T-cell (primary cell): ENCODE measurements at regions not wholly inside any gene's neighbourhood (a gene's known extent, or its start where the extent isn't known, plus 50 kb on each side); places are given as distances from the start of the nearest gene placed in this dataset.
"Not testable (repeated sequence)": the region's sequence is repeated elsewhere in the genome, so short reads cannot be mapped to it uniquely, and the experiment has no call there.

Experiments
- ATAC-seq, 4 experiments: fragments of 200-7000 bp in 3 of 4; fragments of 150-1000 bp in 1 of 4; cut with Tn5 transposase; replicated peaks in 1 of 4; 1 replicate in 3 of 4; 2 replicates in 1 of 4; pipeline ENCODE4 v1.10.0; 2021; ENCODE audit warnings: moderate library complexity in 3 of 4, mild to moderate bottlenecking in 2 of 4, moderate number of reproducible peaks in 1 of 4
- CTCF ChIA-PET, 2 donors: fragments of 300-600 bp; sonication (Branson Sonifier 250); formaldehyde crosslinking; loops; one replicate each; lab custom pipeline; 2022; ENCODE audit warnings: antibody characterized with exemption in 2 of 2; lab: Charles Lee
- POLR2A ChIA-PET, 2 donors: fragments of 300-600 bp; sonication (Branson Sonifier 250); formaldehyde crosslinking; loops; one replicate each; lab custom pipeline; 2022; ENCODE audit warnings: antibody characterized with exemption in 2 of 2; lab: Charles Lee
- DNase-seq, 35 experiments: peaks; one replicate each; pipeline versions ENCODE4 v3.0.0 to v3.0.0-alpha.2; 2013 to 2023
- H3K27ac ChIP-seq: one replicate; pipeline ENCODE4 v1.5.1; 2013; ENCODE audit warnings: low read length
- H3K27me3 ChIP-seq, 2 experiments: replicated peaks in 1 of 2; 1 replicate in 1 of 2; 2 replicates in 1 of 2; pipeline versions ENCODE4 v1.6.1 to v1.7.0; 2013; ENCODE audit warnings: low read length in 1 of 2, mixed read lengths in 1 of 2; ENCODE audit not compliant: control insufficient read depth in 2 of 2, insufficient read depth in 2 of 2; ENCODE audit errors: extremely low read depth in 1 of 2
- H3K36me3 ChIP-seq, 2 donors: 1 replicate in 1 of 2; 2 replicates in 1 of 2; pipeline versions ENCODE4 v1.6.1 to v1.7.0; 2013; ENCODE audit warnings: low read length in 1 of 2; ENCODE audit not compliant: control insufficient read depth in 2 of 2, insufficient read depth in 1 of 2; ENCODE audit errors: extremely low read depth in 1 of 2
- H3K4me1 ChIP-seq, 2 experiments: 1 replicate in 1 of 2; 2 replicates in 1 of 2; pipeline versions ENCODE4 v1.6.1 to v1.7.0; 2013; ENCODE audit warnings: low read length in 2 of 2, mixed read lengths in 1 of 2; ENCODE audit not compliant: insufficient read depth in 2 of 2, control insufficient read depth in 1 of 2; ENCODE audit errors: extremely low read depth in 1 of 2
- H3K4me3 ChIP-seq, 2 donors: 1 replicate in 1 of 2; 2 replicates in 1 of 2; pipeline versions ENCODE4 v1.5.1 to v1.7.0; 2013; ENCODE audit warnings: mild to moderate bottlenecking in 2 of 2, low read length in 1 of 2, moderate library complexity in 1 of 2; ENCODE audit not compliant: control insufficient read depth in 1 of 2; ENCODE audit errors: extremely low read depth in 1 of 2
- H3K9me3 ChIP-seq: 2 replicates; pipeline ENCODE4 v1.7.0; 2013
- H3K27ac Mint-ChIP-seq, 2 donors: one replicate each; pipeline ENCODE4 v1.8.0; 2020 to 2021; ENCODE audit warnings: mild to moderate bottlenecking in 2 of 2, mixed read lengths in 2 of 2
- H3K27me3 Mint-ChIP-seq, 2 donors: one replicate each; pipeline ENCODE4 v1.8.0; 2021 to 2022; ENCODE audit warnings: mixed read lengths in 2 of 2
- H3K36me3 Mint-ChIP-seq: one replicate; pipeline ENCODE4 v1.8.0; 2021; ENCODE audit warnings: mixed read lengths
- H3K4me1 Mint-ChIP-seq, 3 donors: one replicate each; pipeline ENCODE4 v1.8.0; 2020 to 2022; ENCODE audit warnings: mixed read lengths in 3 of 3, mild to moderate bottlenecking in 1 of 3
- H3K4me3 Mint-ChIP-seq, 3 donors: one replicate each; pipeline ENCODE4 v1.8.0; 2020 to 2022; ENCODE audit warnings: mild to moderate bottlenecking in 3 of 3, mixed read lengths in 3 of 3, moderate library complexity in 3 of 3
- H3K9me3 Mint-ChIP-seq, 3 donors: one replicate each; pipeline ENCODE4 v1.8.0; 2020 to 2022; ENCODE audit warnings: mixed read lengths in 3 of 3
- WGBS: methylation state at CpG from one replicate; pipeline ENCODE4 v1.1.5; 2013; ENCODE audit warnings: missing lambda C conversion rate; ENCODE audit not compliant: insufficient coverage; 5-methylcytosine and 5-hydroxymethylcytosine counted together

GRCh38 chr9:82489201-82489821, 500.7 kb downstream of the SPATA31D1 start:
- no peaks in the 10 kb centered on the region for H3K36me3 ChIP-seq
- no peaks in the 10 kb centered on the region for H3K4me1 Mint-ChIP-seq
- WGBS = no CpG with 5 or more reads among the region's 5 CpGs
- H3K27ac ChIP-seq = no peak overlapping the region
- no peak overlapping the region for H3K4me3 ChIP-seq
- H3K27ac Mint-ChIP-seq = no peak overlapping the region
- H3K27me3 Mint-ChIP-seq = no peaks in the 10 kb centered on the region
- DNase-seq (no peak), ATAC-seq (no peak)
- no peak overlapping the region for H3K4me3 Mint-ChIP-seq
- no peaks in the 10 kb centered on the region for H3K27me3 ChIP-seq
- H3K9me3 ChIP-seq = no peaks in the 10 kb centered on the region
- ChIA-PET CTCF (no interaction called here), POLR2A (no interaction called here)
- H3K36me3 Mint-ChIP-seq = no peaks in the 10 kb centered on the region
- peaks cover 4 to 10% (median 6%) of the 10 kb centered on the region in 3 donors for H3K9me3 Mint-ChIP-seq
- H3K4me1 ChIP-seq = no peaks in the 10 kb centered on the region

GRCh38 chr9:82490019-82490499, 501.5 kb downstream of the SPATA31D1 start:
- ATAC-seq (no peak), DNase-seq (no peak)
- no peak overlapping the region for H3K27ac ChIP-seq
- H3K9me3 Mint-ChIP-seq = peaks cover 0 to 10% (median 3%) of the 10 kb centered on the region in 3 donors
- no peaks in the 10 kb centered on the region for H3K9me3 ChIP-seq
- no CpG with 5 or more reads among the region's 4 CpGs for WGBS
- ChIA-PET CTCF (no interaction called here), POLR2A (no interaction called here)
- H3K4me3 ChIP-seq = no peak overlapping the region
- no peak overlapping the region for H3K27ac Mint-ChIP-seq
- H3K27me3 Mint-ChIP-seq = no peaks in the 10 kb centered on the region
- no peaks in the 10 kb centered on the region for H3K27me3 ChIP-seq
- H3K4me1 Mint-ChIP-seq = no peaks in the 10 kb centered on the region
- H3K4me1 ChIP-seq = no peaks in the 10 kb centered on the region
- no peaks in the 10 kb centered on the region for H3K36me3 Mint-ChIP-seq
- no peaks in the 10 kb centered on the region for H3K36me3 ChIP-seq
- no peak overlapping the region for H3K4me3 Mint-ChIP-seq

- no CpG with 5 or more reads among the region's 5 CpGs for WGBS
- H3K9me3 ChIP-seq, H3K27ac ChIP-seq, DNase-seq, H3K36me3 ChIP-seq, H3K4me1 ChIP-seq, H3K36me3 Mint-ChIP-seq, H3K4me1 Mint-ChIP-seq, ATAC-seq, POLR2A ChIA-PET, CTCF ChIA-PET, H3K4me3 Mint-ChIP-seq, H3K4me3 ChIP-seq, H3K27me3 Mint-ChIP-seq, H3K27ac Mint-ChIP-seq, H3K27me3 ChIP-seq: not testable (repeated sequence)
- peaks cover 0 to 10% (median 0%) of the 10 kb centered on the region in 3 donors for H3K9me3 Mint-ChIP-seq
Measured at GRCh38 chr9:82490821-82491220, 502.2 kb downstream of the SPATA31D1 start.

- H3K27ac Mint-ChIP-seq = no peak overlapping the region
- Histone ChIP-seq H3K36me3 (no peaks in the 10 kb centered on the region), H3K4me1 (no peaks in the 10 kb centered on the region), H3K27me3 (no peaks in the 10 kb centered on the region), H3K9me3 (no peaks in the 10 kb centered on the region), H3K27ac (no peak overlapping the region), H3K4me3 (no peak overlapping the region)
- H3K4me1 Mint-ChIP-seq = no peaks in the 10 kb centered on the region
- no peaks in the 10 kb centered on the region for H3K36me3 Mint-ChIP-seq
- WGBS = no CpG with 5 or more reads among the region's 3 CpGs
- POLR2A ChIA-PET = no interaction called here
- no peak for ATAC-seq
- H3K4me3 Mint-ChIP-seq = no peak overlapping the region
- peaks cover 0 to 12% (median 0%) of the 10 kb centered on the region in 3 donors for H3K9me3 Mint-ChIP-seq
- H3K27me3 Mint-ChIP-seq = no peaks in the 10 kb centered on the region
- CTCF ChIA-PET = no interaction called here
- DNase-seq = no peak
Measured at GRCh38 chr9:82491604-82492003, 503.0 kb downstream of the SPATA31D1 start.

GRCh38 chr9:82492274-82492673, 503.7 kb downstream of the SPATA31D1 start:
- H3K4me1 Mint-ChIP-seq = no peaks in the 10 kb centered on the region
- Histone ChIP-seq H3K36me3 (no peaks in the 10 kb centered on the region), H3K4me1 (no peaks in the 10 kb centered on the region), H3K27ac (no peak overlapping the region), H3K9me3 (no peaks in the 10 kb centered on the region), H3K4me3 (no peak overlapping the region), H3K27me3 (no peaks in the 10 kb centered on the region)
- ChIA-PET POLR2A (no interaction called here), CTCF (no interaction called here)
- H3K27me3 Mint-ChIP-seq = no peaks in the 10 kb centered on the region
- ATAC-seq (no peak), DNase-seq (no peak)
- WGBS = no CpG with 5 or more reads among the region's 4 CpGs
- no peak overlapping the region for H3K4me3 Mint-ChIP-seq
- no peak overlapping the region for H3K27ac Mint-ChIP-seq
- peaks cover 0 to 16% (median 0%) of the 10 kb centered on the region in 3 donors for H3K9me3 Mint-ChIP-seq
- no peaks in the 10 kb centered on the region for H3K36me3 Mint-ChIP-seq

GRCh38 chr9:82495884-82496777, 507.6 kb downstream of the SPATA31D1 start:
- no peaks in the 10 kb centered on the region for H3K27me3 ChIP-seq
- no peak overlapping the region for H3K4me3 ChIP-seq
- no peak overlapping the region for H3K27ac ChIP-seq
- DNase-seq (no peak), ATAC-seq (no peak)
- Mint-ChIP-seq H3K4me3 (no peak overlapping the region), H3K27me3 (no peaks in the 10 kb centered on the region), H3K27ac (no peak overlapping the region), H3K36me3 (no peaks in the 10 kb centered on the region), H3K9me3 (peaks cover 0 to 12% (median 0%) of the 10 kb centered on the region in 3 donors), H3K4me1 (no peaks in the 10 kb centered on the region)
- CTCF ChIA-PET = interaction anchor here in 1 of 2 donors (0.7 kb wide), 1 partner anchor 83 kb away, joined by 3 read pairs; no protein-coding TSS in a partner anchor
- 75% methylated on average over 14 of the region's 16 CpGs for WGBS
- POLR2A ChIA-PET = no interaction called here
- H3K4me1 ChIP-seq = no peaks in the 10 kb centered on the region
- H3K9me3 ChIP-seq = no peaks in the 10 kb centered on the region
- no peaks in the 10 kb centered on the region for H3K36me3 ChIP-seq
